ENCODE measurements at regions not wholly inside any gene's neighbourhood (a gene's known extent, or its start where the extent isn't known, plus 50 kb on each side); places are given as distances from the start of the nearest gene placed in this dataset.

- no peak overlapping the region for H3K4me3 ChIP-seq
- H3K27ac ChIP-seq = no peak overlapping the region
- TF ChIP-seq POLR2A (IDR thresholded peaks at IDR 0.05) = no peak
- TF ChIP-seq EP300 (IDR thresholded peaks at IDR 0.05) = no peak
- TF ChIP-seq, protein P1, sequence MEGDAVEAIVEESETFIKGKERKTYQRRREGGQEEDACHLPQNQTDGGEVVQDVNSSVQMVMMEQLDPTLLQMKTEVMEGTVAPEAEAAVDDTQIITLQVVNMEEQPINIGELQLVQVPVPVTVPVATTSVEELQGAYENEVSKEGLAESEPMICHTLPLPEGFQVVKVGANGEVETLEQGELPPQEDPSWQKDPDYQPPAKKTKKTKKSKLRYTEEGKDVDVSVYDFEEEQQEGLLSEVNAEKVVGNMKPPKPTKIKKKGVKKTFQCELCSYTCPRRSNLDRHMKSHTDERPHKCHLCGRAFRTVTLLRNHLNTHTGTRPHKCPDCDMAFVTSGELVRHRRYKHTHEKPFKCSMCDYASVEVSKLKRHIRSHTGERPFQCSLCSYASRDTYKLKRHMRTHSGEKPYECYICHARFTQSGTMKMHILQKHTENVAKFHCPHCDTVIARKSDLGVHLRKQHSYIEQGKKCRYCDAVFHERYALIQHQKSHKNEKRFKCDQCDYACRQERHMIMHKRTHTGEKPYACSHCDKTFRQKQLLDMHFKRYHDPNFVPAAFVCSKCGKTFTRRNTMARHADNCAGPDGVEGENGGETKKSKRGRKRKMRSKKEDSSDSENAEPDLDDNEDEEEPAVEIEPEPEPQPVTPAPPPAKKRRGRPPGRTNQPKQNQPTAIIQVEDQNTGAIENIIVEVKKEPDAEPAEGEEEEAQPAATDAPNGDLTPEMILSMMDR (IDR thresholded peaks at IDR 0.05) = no peak
- no peak for TF ChIP-seq POLR2AphosphoS5 (IDR thresholded peaks at IDR 0.05)
- peaks cover 0 to 4% (median 0%) of the 10 kb centered on the region in 3 donors for H3K9me3 ChIP-seq
- no peaks in the 10 kb centered on the region for H3K4me1 ChIP-seq
- H3K36me3 ChIP-seq = no peaks in the 10 kb centered on the region
- 75 to 91% methylated on average over 1 of the region's 1 CpG for WGBS, 2 donors (ENCODE audit: low coverage in 1 of 2)
- no peak for ATAC-seq
- H3K27me3 ChIP-seq = no peaks in the 10 kb centered on the region
These were observed 116.5 kb downstream of the HS3ST3B1 start for GRCh38 chr17:14417336-14417735.

DNA sequence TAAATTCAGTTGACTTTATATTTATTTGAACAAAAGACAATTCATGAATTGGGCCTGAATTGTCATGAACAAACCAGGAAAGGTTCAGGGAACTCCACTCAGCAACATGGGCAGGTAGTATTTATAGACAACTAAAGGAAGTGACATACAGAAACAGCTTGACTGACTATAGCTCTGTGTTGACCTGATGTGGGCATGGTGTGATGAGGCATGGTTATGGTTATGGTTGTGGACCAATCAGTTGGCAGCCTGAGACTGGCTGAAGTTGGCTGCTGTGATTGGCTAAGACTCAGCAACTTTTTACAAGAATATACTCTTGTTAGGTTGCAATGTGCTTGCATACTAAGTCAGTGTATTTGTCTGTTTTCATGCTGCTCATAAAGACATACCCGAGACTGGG, 108.4 kb downstream of the HS3ST3B1 start:
- WGBS, 2 donors (ENCODE audit: low coverage in 1 of 2) = 0 to 75% methylated on average over 1 of the region's 1 CpG
- no peak overlapping the region for H3K4me3 ChIP-seq
- H3K4me1 ChIP-seq = no peaks in the 10 kb centered on the region
- H3K27ac ChIP-seq = no peak overlapping the region
- no peak for TF ChIP-seq EP300 (IDR thresholded peaks at IDR 0.05)
- TF ChIP-seq, protein P1 (IDR thresholded peaks at IDR 0.05) = no peak
- TF ChIP-seq POLR2A (IDR thresholded peaks at IDR 0.05) = no peak
- TF ChIP-seq POLR2AphosphoS5 (IDR thresholded peaks at IDR 0.05) = no peak
- no peaks in the 10 kb centered on the region for H3K9me3 ChIP-seq
- ATAC-seq = no peak
- H3K27me3 ChIP-seq = no peaks in the 10 kb centered on the region
- no peaks in the 10 kb centered on the region for H3K36me3 ChIP-seq

- Histone ChIP-seq H3K4me1 (no peaks in the 10 kb centered on the region), H3K36me3 (no peaks in the 10 kb centered on the region), H3K9me3 (no peaks in the 10 kb centered on the region), H3K27me3 (no peaks in the 10 kb centered on the region), H3K4me3 (no peak overlapping the region), H3K27ac (no peak overlapping the region)
- TF ChIP-seq POLR2A (IDR thresholded peaks at IDR 0.05) = no peak
- no peak for TF ChIP-seq EP300 (IDR thresholded peaks at IDR 0.05)
- TF ChIP-seq, protein P1 (IDR thresholded peaks at IDR 0.05) = no peak
- TF ChIP-seq POLR2AphosphoS5 (IDR thresholded peaks at IDR 0.05) = no peak
- ATAC-seq = no peak
- 61 to 73% methylated on average over 2 of the region's 2 CpGs for WGBS, 2 donors (ENCODE audit: low coverage in 1 of 2)
These were observed 106.7 kb downstream of the HS3ST3B1 start for GRCh38 chr17:14407541-14407940.

GRCh38 chr17:14405189-14405588, 104.3 kb downstream of the HS3ST3B1 start:
- ATAC-seq = no peak
- TF ChIP-seq EP300 (IDR thresholded peaks at IDR 0.05) = no peak
- Histone ChIP-seq H3K27ac (no peak overlapping the region), H3K9me3 (no peaks in the 10 kb centered on the region), H3K4me1 (no peaks in the 10 kb centered on the region), H3K27me3 (no peaks in the 10 kb centered on the region), H3K36me3 (no peaks in the 10 kb centered on the region), H3K4me3 (no peak overlapping the region)
- WGBS, 2 donors (ENCODE audit: low coverage in 1 of 2) = 68 to 75% methylated on average over 3 to 4 of the region's 4 CpGs
